PC-3 (cell line): ENCODE measurements at regions not wholly inside any gene's neighbourhood (a gene's known extent, or its start where the extent isn't known, plus 50 kb on each side); places are given as distances from the start of the nearest gene placed in this dataset.

ENCODE experiments used
- ATAC-seq: fragments of 200-7000 bp; cut with Tn5 transposase; 2 replicates; pipeline ENCODE4 v1.9.1; 2020; ENCODE audit warnings: mild to moderate bottlenecking, moderate library complexity
- BruUV-seq: library from RNA; stranded (reverse); fragments of 400-500 nt; replicated peaks from 2 replicates; lab custom pipeline; 2021; lab: Mats Ljungman, UMichigan
- CTCF ChIA-PET: fragments of 300-600 bp; sonication (Branson Sonifier 250); formaldehyde crosslinking; loops from one replicate; lab custom pipeline; 2022; ENCODE audit warnings: antibody characterized with exemption; lab: Charles Lee
- POLR2A ChIA-PET: fragments of 300-600 bp; sonication (Branson Sonifier 250); formaldehyde crosslinking; loops from one replicate; lab custom pipeline; 2022; ENCODE audit warnings: antibody characterized with exemption; ENCODE audit not compliant: unreplicated experiment; lab: Charles Lee
- DNase-seq: peaks from one replicate; pipeline ENCODE4 v3.0.0-alpha.2; 2015
- H2AFZ ChIP-seq: fragments of 300-600 bp; sonication (generic); 2 replicates; pipeline ENCODE4 v1.6.0; 2016; ENCODE audit warnings: antibody characterized with exemption, low read length
- H3F3A ChIP-seq: fragments of 300-600 bp; sonication (generic); one replicate; pipeline ENCODE4 v1.6.0; 2017; ENCODE audit warnings: antibody characterized with exemption, low read length, control low read depth, mild to moderate bottlenecking; ENCODE audit not compliant: unreplicated experiment
- H3K27ac ChIP-seq: fragments of 300-600 bp; sonication (generic); 2 replicates; pipeline ENCODE4 v1.5.1; 2016; ENCODE audit warnings: mild to moderate bottlenecking, low read length
- H3K27me3 ChIP-seq: fragments of 300-600 bp; sonication (generic); 2 replicates; pipeline ENCODE4 v1.6.1; 2016; ENCODE audit warnings: low read length, mixed read lengths
- H3K36me3 ChIP-seq: fragments of 300-600 bp; sonication (generic); 2 replicates; pipeline ENCODE4 v1.6.1; 2016; ENCODE audit warnings: low read depth, mixed run types, low read length, mixed read lengths
- H3K4me1 ChIP-seq: fragments of 300-600 bp; sonication (generic); 2 replicates; pipeline ENCODE4 v1.5.1; 2016; ENCODE audit warnings: low read length; ENCODE audit not compliant: insufficient read depth
- H3K4me2 ChIP-seq: fragments of 300-600 bp; sonication (generic); 2 replicates; pipeline ENCODE4 v1.6.0; 2016; ENCODE audit warnings: low read length
- H3K4me3 ChIP-seq: fragments of 300-600 bp; sonication (generic); 2 replicates; pipeline ENCODE4 v1.5.1; 2016; ENCODE audit warnings: mild to moderate bottlenecking, low read length, mixed read lengths
- H3K79me2 ChIP-seq: fragments of 300-600 bp; sonication (generic); 2 replicates; pipeline ENCODE4 v1.6.1; 2017; ENCODE audit warnings: low read length, mixed read lengths
- H3K9ac ChIP-seq: fragments of 300-600 bp; sonication (generic); 2 replicates; pipeline ENCODE4 v1.6.0; 2016; ENCODE audit warnings: mild to moderate bottlenecking, low read length
- H3K9me2 ChIP-seq: fragments of 300-600 bp; sonication (generic); replicated peaks from 2 replicates; pipeline ENCODE4 v1.6.1; 2016; ENCODE audit warnings: mixed run types, low read length, mixed read lengths
- H3K9me3 ChIP-seq: fragments of 300-600 bp; sonication (generic); 2 replicates; pipeline ENCODE4 v1.6.1; 2016; ENCODE audit warnings: low read length, mixed read lengths
- H4K20me1 ChIP-seq: fragments of 300-600 bp; sonication (generic); 2 replicates; pipeline ENCODE4 v1.6.1; 2016; ENCODE audit warnings: low read length, mixed read lengths
- CTCF ChIP-seq: fragments of 300-600 bp; sonication (generic); conservative IDR thresholded peaks from 2 replicates; pipeline ENCODE4 v1.5.1; 2017; ENCODE audit warnings: antibody characterized with exemption, low read depth, mild to moderate bottlenecking, low read length
- EZH2 ChIP-seq: fragments of 300-600 bp; sonication (generic); IDR thresholded peaks from one replicate; pipeline ENCODE4 v1.6.1; 2017; ENCODE audit warnings: antibody characterized with exemption, mild to moderate bottlenecking, low read length; ENCODE audit not compliant: unreplicated experiment
- EZH2phosphoT487 ChIP-seq: fragments of 300-600 bp; sonication (generic); IDR thresholded peaks from 2 replicates; pipeline ENCODE4 v1.6.1; 2018; ENCODE audit warnings: mild to moderate bottlenecking, antibody characterized with exemption, low read length, borderline replicate concordance
- intact Hi-C: fragments of 100-400 bp; cut with micrococcal nuclease; formaldehyde crosslinking; loops from 2 replicates; pipeline ENCODE4 v1.9.0; 2023

GRCh38 chr19:56955637-56956216 lies 115.2 kb upstream of the PEG3 start:
- H3K9me2 ChIP-seq, result no peaks in the 10 kb centered on the region
- H3K4me3 ChIP-seq, result no peak overlapping the region
- no peak overlapping the region for H3K4me2 ChIP-seq
- no peak for TF ChIP-seq CTCF
- TF ChIP-seq EZH2phosphoT487, result no peak
- no peak overlapping the region for H3K9ac ChIP-seq
- CTCF ChIA-PET, result no interaction called here
- POLR2A ChIA-PET, result no interaction called here
- H3K27me3 ChIP-seq, result peaks cover 19% of the 10 kb centered on the region; the same call in 1 of the 2 replicates
- no peak overlapping the region for H3K27ac ChIP-seq
- no peak for ATAC-seq
- no peaks in the 10 kb centered on the region for H3F3A ChIP-seq
- BruUV-seq, result no TSS peak
- H3K4me1 ChIP-seq, result no peaks in the 10 kb centered on the region
- DNase-seq, result no peak
- no peak overlapping the region for H2AFZ ChIP-seq
- peaks cover 25% of the 10 kb centered on the region for H3K9me3 ChIP-seq
- no peaks in the 10 kb centered on the region for H3K79me2 ChIP-seq
- no peaks in the 10 kb centered on the region for H3K36me3 ChIP-seq
- H4K20me1 ChIP-seq, result no peaks in the 10 kb centered on the region
- intact Hi-C loops, result no loop called here

GRCh38 chr19:56956503-56957226 lies 116.1 kb upstream of the PEG3 start:
- no peaks in the 10 kb centered on the region for H3K4me1 ChIP-seq
- H3K9me2 ChIP-seq, result no peaks in the 10 kb centered on the region
- no peaks in the 10 kb centered on the region for H3K79me2 ChIP-seq
- no TSS peak for BruUV-seq
- DNase-seq, result no peak
- intact Hi-C loops, result no loop called here
- no peak overlapping the region for H3K27ac ChIP-seq
- H4K20me1 ChIP-seq, result no peaks in the 10 kb centered on the region
- no peak overlapping the region for H3K9ac ChIP-seq
- CTCF ChIA-PET, result no interaction called here
- H3F3A ChIP-seq, result no peaks in the 10 kb centered on the region
- H3K27me3 ChIP-seq, result peaks cover 23% of the 10 kb centered on the region; the same call in 1 of the 2 replicates
- no peak overlapping the region for H2AFZ ChIP-seq
- ATAC-seq, result no peak
- H3K4me2 ChIP-seq, result no peak overlapping the region
- no peaks in the 10 kb centered on the region for H3K36me3 ChIP-seq
- no peak overlapping the region for H3K4me3 ChIP-seq
- H3K9me3 ChIP-seq, result peaks cover 19% of the 10 kb centered on the region
- TF ChIP-seq CTCF (no peak), EZH2phosphoT487 (no peak), EZH2 (no peak)
- POLR2A ChIA-PET, result no interaction called here

GRCh38 chr19:56959205-56959604 lies 118.7 kb upstream of the PEG3 start:
- Histone ChIP-seq H3F3A (no peaks in the 10 kb centered on the region), H2AFZ (no peak overlapping the region), H4K20me1 (no peaks in the 10 kb centered on the region), H3K4me2 (no peak overlapping the region), H3K27ac (no peak overlapping the region), H3K4me1 (no peaks in the 10 kb centered on the region), H3K4me3 (no peak overlapping the region), H3K9me2 (no peaks in the 10 kb centered on the region), H3K79me2 (no peaks in the 10 kb centered on the region), H3K36me3 (no peaks in the 10 kb centered on the region), H3K9ac (no peak overlapping the region), H3K9me3 (peaks cover 17% of the 10 kb centered on the region), H3K27me3 (peaks cover 28% of the 10 kb centered on the region; the same call in 1 of the 2 replicates)
- POLR2A ChIA-PET, result no interaction called here
- intact Hi-C loops, result no loop called here
- ATAC-seq (no peak), DNase-seq (no peak)
- CTCF ChIA-PET, result no interaction called here
- TF ChIP-seq CTCF (no peak), EZH2phosphoT487 (no peak), EZH2 (no peak)
- no TSS peak for BruUV-seq
